GM12875 (cell line): ENCODE measurements at regions not wholly inside any gene's neighbourhood (a gene's known extent, or its start where the extent isn't known, plus 50 kb on each side); places are given as distances from the start of the nearest gene placed in this dataset.
"Not testable (repeated sequence)": the region's sequence is repeated elsewhere in the genome, so short reads cannot be mapped to it uniquely, and the experiment has no call there.

Source experiments
- H3K4me3 ChIP-seq: one replicate; pipeline ENCODE4 v1.5.1; 2011; ENCODE audit warnings: low read depth, low read length, control low read depth
- CTCF ChIP-seq: IDR thresholded peaks from 2 replicates; pipeline ENCODE4 v1.5.1; 2011; ENCODE audit warnings: low read depth, mild to moderate bottlenecking, control low read depth, inconsistent platforms, low read length, moderate library complexity, borderline replicate concordance; ENCODE audit not compliant: insufficient read depth

- H3K4me3 ChIP-seq = no peak overlapping the region
- TF ChIP-seq CTCF = no peak
Measured at GRCh38 chr18:67455890-67456501, 60.5 kb downstream of the DSEL start.

GRCh38 chr18:67453901-67454300 lies 62.6 kb downstream of the DSEL start:
- no peak for TF ChIP-seq CTCF
- H3K4me3 ChIP-seq = no peak overlapping the region

- no peak overlapping the region for H3K4me3 ChIP-seq
- no peak for TF ChIP-seq CTCF
Measured at GRCh38 chr18:67451960-67452359, 64.6 kb downstream of the DSEL start.

- H3K4me3 ChIP-seq = not testable (repeated sequence)
Measured at GRCh38 chr18:67451101-67451500, 65.4 kb downstream of the DSEL start.

- no peak overlapping the region for H3K4me3 ChIP-seq
- TF ChIP-seq CTCF = no peak
Measured at GRCh38 chr18:67433971-67434370, 82.5 kb downstream of the DSEL start.

- no peak for TF ChIP-seq CTCF
- H3K4me3 ChIP-seq = no peak overlapping the region
Measured at GRCh38 chr18:67432806-67433205, 83.7 kb downstream of the DSEL start.

GRCh38 chr18:67428805-67429204 lies 87.7 kb downstream of the DSEL start:
- no peak for TF ChIP-seq CTCF
- H3K4me3 ChIP-seq = no peak overlapping the region

GRCh38 chr18:67428158-67428557 lies 88.4 kb downstream of the DSEL start:
- H3K4me3 ChIP-seq = no peak overlapping the region
- no peak for TF ChIP-seq CTCF
